GM12874 (cell line): ENCODE measurements at regions not wholly inside any gene's neighbourhood (a gene's known extent, or its start where the extent isn't known, plus 50 kb on each side); places are given as distances from the start of the nearest gene placed in this dataset.

ENCODE experiments used
- CTCF ChIP-seq: IDR thresholded peaks from 2 replicates; pipeline ENCODE4 v1.5.1; 2011; ENCODE audit warnings: low read depth, mild to moderate bottlenecking, control low read depth, low read length, moderate library complexity; ENCODE audit not compliant: insufficient read depth

- TF ChIP-seq CTCF = no peak
These were observed 83.9 kb upstream of the NIPBL start for GRCh38 chr5:36792560-36793180.

GRCh38 chr5:36795366-36795765, 81.2 kb upstream of the NIPBL start:
- TF ChIP-seq CTCF = no peak

- TF ChIP-seq CTCF = no peak
These were observed 80.4 kb upstream of the NIPBL start for GRCh38 chr5:36796155-36796554.

- no peak for TF ChIP-seq CTCF
These were observed 75.0 kb upstream of the NIPBL start for GRCh38 chr5:36801523-36801922.

GRCh38 chr5:36802187-36802586, 74.4 kb upstream of the NIPBL start:
- TF ChIP-seq CTCF = no peak

GRCh38 chr5:36815871-36816270, 60.7 kb upstream of the NIPBL start:
- no peak for TF ChIP-seq CTCF

GRCh38 chr5:36820900-36821299, 55.7 kb upstream of the NIPBL start:
- TF ChIP-seq CTCF = no peak

- no peak for TF ChIP-seq CTCF
These were observed 49.9 kb upstream of the NIPBL start for GRCh38 chr5:36826694-36827093.
